Stimulated activated CD8-positive, alpha-beta memory T cell treated with anti-CD3 and anti-CD28 coated beads, Interleukin-4, amount 100 ng/mL, for 48 hours (primary cell): ENCODE measurements at regions not wholly inside any gene's neighbourhood (a gene's known extent, or its start where the extent isn't known, plus 50 kb on each side); places are given as distances from the start of the nearest gene placed in this dataset.

ENCODE experiments used
- DNase-seq: peaks from one replicate; pipeline ENCODE4 v3.0.0-alpha.2; 2020

DNA sequence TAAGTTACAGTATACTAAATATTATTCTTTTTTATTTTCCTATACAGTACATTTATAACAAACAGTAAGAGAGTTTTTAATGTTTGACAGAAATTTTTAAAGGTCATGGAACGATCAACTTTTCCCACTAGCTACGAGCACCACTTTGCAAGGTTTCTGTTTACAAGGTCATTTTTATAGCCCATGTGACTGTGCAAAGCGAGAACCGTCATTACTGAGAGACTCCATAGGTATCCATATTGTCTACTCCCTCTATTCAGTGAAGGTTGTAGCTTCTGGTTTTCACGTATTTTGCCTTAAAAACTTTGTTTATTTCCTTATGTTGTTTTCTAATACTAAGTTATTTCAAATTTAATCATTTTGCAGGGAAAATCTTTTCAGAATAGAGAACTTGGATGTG lies 186.3 kb upstream of the RGMB start:
- no peak for DNase-seq

DNA sequence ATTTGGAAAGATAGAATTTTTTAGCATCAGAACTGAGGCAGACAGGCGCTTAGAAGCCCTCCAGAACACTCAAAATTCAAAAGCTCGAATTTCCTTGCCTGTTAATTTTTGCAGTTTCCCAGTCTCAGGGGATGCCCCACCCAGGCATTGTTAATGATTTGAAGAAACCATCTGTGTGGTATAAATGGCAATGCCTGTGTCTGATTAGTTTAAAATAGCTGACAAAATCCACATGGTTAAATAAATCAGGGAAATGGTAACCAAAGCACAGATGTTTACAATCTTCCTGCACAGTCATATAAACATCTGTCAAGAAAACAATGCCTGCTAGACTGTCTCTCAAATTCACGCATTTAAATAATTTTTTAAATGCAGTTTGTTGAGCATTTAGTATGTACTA lies 185.2 kb upstream of the RGMB start:
- DNase-seq, result no peak

DNA sequence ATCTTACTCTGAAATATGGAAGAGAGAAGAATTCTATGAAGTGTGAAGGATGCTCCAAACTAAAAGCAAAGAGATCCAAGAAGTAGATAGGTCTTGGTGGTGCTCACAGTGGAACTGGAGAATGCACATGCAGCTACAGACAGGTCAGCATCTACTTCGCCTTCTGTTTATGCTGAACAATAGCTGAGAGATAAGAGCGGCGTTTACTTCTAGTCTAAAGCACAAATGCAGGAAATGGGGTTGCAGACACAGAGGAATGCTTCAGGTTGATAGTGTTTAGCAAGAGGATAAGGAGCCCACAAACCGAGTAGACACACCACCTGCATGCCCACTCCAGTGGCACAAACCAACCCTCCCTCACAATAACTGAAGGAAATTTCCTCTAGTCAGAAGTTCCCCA lies 180.0 kb upstream of the RGMB start:
- DNase-seq, result no peak

DNA sequence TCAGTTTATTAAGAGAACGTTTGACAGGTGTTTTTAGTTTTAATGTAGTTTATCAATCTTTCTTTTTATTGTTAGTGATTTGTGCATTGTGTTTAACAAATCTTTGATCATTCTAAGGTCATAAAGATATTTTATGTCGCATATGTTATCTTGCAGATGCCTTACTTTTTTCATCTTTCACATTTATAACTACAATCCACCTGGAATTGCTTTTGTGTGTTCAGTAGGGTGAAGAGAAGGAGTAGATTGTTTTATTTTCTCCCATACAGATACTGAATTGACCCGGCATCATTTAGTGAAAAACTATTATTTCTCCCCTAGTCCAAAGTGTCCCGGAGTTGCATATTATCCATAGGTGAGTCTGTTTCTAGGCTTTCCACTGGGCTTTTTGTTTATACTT lies 179.4 kb upstream of the RGMB start:
- DNase-seq, result no peak

DNA sequence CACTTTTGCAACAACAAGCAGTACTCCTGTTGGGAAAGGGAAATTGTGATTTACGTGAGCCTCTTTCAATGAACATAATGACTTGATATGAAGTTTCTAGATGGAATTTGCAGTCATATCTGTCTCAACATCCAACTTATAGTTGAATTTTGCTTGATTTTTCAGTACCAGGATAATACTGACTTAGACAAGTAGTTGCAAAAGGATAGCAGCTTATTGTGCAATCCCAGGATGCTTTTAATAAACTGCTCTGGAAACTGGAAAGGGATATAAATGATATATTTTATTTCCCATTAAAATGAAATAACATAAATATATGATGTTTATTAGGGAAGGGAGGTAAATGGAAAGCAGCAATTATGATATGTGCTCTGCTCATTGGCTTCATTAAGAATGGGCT lies 174.4 kb upstream of the RGMB start:
- no peak for DNase-seq

DNA sequence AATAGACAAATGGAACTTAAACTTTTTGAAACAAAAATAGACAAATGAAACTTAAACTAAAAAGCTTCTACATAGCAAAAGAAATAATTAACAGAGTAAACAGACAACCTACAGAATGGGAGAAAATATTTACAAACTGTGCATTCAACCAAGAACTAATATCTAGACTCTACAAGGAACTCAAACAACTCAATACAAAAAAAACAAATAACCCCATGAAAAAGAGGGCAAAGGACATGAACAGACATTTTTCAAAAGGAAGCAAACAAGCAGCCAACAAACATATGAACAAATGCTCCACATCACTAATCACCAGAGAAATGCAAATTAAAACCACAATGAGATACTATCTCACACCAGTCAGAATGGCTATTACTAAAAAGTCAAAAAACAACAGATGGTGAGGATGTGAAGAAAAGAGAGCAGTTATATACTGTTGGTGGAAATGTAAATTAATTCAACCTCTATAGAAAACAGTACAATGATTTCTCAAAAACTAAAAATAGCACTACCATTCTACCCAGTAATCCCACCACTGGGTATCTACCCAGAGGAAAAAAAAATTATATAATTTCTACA lies 170.8 kb upstream of the RGMB start:
- DNase-seq, result no peak

DNA sequence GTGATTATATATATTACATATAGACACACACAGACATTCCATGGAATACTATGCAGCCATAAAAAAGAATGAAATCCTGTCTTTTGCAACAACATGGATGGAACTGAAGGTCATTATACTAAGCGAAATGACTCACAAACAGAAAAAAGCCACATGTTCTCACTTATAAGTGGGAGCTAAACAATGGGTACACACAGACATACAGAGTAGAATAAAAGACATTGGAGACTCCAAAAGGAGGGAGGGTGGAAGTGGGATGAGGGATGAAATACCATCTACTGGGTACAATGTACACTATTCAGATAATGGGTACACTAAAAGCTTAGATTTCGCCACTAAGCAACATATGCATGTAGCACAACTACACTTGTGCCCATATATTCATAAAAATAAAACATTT lies 170.0 kb upstream of the RGMB start:
- no peak for DNase-seq

DNA sequence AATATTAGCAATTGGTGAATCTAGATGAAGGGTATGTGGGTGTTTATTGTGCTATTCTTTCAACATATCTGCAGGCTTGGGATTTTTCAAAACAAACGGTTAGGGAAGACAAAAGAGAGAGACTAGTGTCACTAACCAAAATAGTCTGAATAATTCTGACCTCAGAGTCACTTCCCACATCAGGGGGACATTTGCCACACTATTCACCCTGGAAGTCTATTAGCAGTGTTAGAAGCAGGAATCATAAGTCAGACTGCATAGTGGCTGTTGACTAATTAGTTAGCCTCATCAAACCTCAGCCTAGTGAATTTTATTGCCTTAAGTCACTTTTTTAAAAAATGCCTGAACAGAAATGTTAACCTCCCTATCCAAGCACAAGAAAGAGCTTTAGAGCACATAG lies 169.2 kb upstream of the RGMB start:
- DNase-seq, result no peak

DNA sequence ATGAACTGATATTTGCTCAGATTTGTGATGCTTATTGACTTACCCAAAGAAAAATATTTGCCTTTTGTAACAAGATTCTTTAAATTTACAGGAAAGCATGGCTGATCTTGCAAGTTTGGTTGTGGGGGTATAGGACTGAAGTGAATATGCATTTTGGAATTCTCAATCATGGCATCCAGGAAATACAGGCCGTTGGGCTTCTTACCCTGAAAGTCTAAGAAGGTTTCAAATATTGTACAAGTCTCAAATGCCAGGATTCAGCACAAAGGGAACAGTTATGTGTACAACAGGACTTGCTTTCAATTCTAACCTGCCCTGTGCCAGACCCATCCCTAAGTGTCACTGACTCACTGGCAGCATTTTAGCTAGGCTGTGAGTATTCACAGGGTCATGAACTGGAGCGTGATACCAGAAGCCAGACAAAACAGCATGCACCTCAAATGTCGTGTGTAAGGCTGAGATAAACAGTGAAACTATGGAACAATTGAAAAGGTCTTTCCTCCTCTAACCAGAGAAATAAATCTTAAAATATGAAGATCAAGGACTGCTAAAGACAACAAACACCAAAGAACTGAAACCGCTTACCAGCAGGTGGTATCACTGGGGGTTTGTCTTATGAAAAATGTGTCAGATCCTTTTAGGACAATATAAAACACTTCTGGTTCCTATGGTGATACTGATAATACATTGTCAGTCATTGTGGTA lies 168.6 kb upstream of the RGMB start:
- DNase-seq, result no peak

DNA sequence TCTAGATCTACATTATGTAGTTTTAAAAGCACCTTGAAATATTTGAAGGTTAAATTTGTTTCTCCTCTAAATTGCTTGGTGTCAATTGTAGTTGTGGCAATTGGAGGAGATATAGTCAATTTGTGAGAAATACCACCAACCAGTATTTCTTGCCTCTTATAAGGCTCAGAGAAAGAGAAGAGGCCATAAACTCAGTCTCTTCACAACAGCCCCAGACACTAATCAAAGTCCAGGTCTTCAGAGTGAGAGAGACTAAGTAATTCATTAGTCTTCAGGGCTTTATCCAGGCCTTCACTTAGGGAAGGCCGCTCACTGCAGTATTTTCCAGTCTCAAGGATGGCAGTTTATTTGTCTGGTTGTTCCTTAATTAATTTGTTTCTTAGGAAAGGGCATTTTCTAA lies 168.0 kb upstream of the RGMB start:
- no peak for DNase-seq

DNA sequence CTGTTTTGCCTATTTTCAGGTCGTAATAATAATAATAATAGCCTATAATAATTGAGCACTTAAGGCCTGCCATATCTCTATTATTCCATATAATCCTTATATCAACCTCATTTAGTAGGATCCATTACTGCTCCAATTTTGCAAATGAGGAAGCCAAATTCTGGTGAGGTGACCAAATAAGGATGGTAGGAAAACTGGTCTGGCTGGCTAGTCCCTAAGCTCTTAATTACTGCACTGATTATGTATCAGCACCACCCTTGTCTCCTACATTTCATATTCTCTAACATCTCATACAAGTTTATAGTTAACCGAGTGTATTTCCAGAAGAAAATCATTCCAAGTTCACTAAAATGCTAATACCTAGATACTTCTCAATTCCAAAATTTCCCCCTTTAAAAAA lies 166.5 kb upstream of the RGMB start:
- DNase-seq, result no peak

DNA sequence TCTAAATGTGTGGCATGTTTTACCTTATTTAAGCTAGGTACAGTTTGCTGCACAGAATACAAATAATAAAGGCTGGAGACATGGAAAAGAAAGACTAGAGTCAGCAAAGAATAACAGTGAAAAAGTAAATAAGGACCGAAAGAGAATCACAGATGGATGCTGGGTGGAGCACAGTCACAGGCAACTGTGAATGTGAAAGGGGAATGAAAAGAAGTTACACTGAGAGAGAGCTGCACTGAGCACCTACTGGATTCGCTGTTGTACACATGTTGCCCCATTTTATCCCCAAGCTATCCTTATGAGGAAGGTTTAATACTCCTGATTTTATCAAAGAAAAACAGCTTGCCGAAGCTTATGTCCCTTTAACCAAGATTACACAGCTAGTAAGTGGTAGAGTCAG lies 165.4 kb upstream of the RGMB start:
- no peak for DNase-seq

DNA sequence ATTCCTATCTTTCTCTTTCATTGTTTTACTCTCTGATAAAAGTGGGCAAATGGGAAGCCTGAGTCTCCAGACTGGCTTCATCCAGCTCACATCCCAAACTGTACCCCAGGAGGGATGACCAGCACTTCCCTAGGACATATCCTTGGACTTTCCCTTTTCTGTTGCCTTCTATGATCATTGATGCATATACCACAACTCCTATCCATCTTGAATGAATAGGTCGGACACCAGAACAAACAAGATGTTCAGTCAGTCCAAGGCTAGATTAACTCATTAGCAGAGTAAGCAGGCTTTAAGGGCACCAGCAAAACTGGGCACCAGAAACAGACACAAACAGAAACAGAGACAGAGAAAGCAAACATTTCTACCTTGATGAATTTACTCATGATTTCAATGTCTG lies 159.1 kb upstream of the RGMB start:
- DNase-seq, result no peak

DNA sequence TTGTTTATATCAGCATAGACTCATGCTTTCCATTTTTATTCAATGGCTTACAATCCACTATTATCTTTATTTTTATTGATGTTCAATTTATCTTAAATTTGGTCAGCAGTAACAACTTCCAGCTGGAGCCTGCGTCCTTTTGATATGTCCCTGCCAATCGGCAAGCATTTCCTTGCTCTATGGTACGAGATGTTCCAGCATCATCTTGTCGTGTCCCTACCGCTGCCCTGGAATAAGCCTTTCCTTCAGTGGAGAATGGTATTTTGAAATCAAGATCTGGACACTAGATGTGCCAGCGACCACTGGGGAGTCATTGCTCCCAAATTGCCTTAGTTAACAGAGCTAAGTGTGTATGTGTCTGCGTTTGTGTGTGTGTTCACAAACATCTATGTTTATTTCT lies 151.6 kb upstream of the RGMB start:
- DNase-seq, result no peak

DNA sequence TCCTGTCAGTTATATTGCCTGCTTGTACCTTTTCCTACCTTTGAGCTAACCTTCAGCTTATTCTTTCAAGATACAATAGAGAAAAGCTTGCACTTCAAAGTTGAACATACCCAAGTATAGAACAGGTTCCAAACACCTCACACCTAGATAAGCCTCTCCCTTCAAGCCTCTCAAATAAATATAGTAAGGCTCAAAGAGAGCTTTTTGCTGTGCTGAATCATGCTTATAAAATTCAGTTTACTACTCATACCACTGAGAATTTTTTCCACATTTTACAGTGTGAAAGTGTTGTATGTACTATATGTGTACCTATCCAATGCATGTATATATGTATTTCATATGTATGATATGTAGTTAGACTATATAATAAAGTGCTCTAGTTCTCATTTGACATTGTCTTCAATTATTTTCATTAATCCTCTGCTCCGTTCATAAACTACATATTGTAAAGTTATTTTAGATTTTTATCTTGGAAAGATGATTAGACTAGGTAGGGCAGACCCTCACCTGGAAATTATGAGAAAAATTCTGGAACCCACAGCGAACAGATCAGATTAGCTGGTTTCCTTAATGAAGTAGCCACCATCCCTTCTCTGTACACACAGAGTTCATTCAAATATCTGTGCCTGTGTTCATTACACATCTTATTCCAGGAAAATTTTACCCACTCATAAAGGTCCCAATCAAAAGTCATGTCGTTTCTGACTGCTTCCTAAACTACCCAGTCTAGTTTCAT lies 149.2 kb upstream of the RGMB start:
- no peak for DNase-seq

DNA sequence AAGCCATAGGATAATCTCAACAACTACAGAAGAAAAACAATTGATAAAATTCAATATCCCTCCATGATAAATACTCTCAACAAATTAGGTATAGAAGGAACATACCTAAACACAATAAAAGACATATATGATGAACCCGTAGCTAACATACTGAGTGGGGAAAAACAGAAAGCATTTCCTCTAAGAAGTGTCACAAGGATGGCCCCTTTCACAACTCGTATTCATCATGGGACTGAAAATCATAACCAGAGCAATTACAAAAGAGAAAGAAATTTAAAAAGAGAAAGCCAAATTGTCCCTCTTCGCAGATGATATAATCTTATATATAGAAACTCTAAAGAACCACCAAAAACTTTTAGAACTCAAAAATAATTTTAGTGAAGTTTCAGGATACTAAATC lies 146.3 kb upstream of the RGMB start:
- DNase-seq, result no peak

DNA sequence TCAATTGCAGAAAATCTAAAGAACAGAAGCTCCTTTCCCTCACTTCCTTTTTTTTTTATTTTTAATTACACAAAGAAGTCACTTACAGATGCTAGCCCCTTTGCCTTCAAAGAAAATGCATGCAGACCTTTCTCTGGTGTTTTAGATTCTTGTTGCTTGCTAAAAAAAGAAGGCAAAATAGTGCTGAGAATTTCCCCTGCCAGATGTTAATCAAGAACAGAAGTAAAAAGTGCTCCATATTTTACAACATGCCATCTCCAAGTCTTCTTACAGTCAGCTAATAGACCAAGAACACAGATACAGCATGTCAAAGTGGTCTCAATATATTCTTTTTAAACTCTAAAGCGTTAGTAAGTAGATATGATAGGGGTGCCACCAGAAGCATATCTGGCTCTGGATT lies 142.8 kb upstream of the RGMB start:
- DNase-seq, result no peak

DNA sequence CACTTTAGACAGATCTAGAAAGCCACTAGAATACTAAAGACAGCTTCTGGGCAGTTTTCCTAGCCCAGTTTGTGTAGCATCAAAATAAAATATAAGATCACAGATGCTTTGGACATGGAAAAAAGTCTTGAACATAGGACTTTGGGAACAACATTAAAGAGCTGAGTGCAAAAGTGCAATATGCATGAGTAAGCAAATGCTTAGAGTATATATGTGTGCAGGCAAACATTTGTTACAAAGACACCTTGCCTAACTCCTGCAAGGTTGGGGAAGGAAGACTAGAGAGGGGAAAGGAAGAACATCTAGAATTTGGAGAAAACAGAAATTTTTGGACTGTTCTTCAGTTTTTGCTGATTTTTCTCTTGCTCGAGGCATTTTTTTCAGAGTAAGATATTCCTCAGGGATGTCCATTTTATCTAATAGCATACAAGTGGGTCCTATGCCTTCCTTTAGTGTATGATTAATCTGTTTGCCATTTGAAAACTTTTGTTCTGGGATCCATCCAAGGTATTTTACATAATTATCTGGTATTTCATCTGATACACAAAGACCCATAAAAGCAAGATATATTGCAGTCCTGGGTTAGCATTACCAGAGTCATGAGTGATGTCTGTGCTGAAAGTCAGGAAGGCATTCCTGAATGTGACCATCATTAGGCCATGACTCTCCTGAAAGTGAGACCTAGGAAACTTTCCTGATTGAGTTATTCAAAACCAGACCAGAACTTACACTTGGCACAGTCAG lies 142.0 kb upstream of the RGMB start:
- DNase-seq, result no peak

DNA sequence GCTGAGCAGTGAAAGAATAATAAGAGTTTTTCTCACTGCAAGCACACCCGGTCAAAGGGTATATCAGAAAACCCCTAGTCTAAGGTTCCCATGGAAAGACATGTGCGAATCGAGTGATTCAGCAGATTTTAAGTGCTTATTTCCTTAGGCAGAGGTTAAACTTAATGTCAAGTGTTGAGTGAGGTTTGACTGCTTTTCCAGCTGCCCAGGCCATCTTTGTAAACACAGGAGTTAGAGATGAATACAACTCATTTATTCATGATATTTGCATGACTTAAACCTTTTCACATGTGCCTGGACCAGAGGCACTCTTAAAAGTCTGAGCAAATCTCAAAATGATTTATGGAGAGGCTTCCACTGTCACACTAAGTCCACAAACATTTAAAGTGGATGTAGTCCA lies 137.8 kb upstream of the RGMB start:
- no peak for DNase-seq

DNA sequence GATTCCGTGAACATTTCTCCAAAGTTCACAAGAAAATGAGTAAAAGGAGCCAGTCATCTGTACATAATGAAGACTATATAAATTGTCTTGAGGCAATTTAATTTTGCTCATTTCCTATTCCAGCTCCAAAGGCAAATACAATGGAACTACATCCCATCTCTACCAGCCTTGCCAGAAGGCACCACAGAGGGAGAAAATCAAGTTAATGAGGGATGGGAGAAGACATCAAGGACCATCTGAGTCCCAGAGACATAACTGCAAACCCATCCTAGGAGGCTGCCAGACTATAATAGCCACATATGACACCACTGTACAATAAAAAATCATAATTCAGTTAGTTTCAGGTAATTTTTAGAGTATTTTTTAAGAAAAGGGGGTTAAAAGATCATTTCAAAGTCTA lies 136.3 kb upstream of the RGMB start:
- no peak for DNase-seq

DNA sequence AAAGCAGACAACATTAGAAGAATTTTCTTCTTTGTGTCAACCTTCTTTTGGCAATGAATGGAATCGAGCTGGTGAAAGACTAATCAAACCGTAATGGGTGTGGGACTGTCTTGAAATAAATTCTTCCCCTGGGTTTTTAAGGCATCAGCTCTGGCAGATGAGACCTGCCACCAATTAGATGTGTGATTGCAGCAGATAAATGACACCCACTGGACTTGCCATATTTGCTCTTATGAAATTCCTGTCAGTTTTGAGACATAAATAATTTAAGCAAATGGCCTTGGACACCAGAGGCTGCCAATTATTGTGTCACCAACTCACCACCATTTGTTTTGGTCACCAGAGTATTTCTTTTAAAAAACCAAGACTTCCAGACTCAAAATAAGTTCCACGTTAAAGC lies 135.9 kb upstream of the RGMB start:
- no peak for DNase-seq

DNA sequence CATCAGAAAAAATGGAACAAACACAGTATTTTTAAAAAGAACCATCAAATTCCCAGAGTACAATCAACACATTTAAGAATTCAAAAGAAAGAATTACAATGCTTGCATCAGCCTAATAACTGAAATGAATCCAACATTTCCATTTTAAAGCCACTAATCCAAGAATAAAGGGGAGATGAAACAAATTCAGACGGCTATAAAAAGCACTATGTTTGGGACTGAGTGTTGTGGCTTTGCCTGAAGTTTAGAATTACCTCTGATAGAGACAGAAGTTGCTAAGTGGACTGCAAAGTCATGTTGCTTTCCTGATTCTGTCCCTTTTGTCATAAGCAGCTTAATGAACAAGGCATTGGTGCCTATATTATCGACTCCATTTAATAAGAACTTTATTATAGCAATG lies 135.4 kb upstream of the RGMB start:
- no peak for DNase-seq

DNA sequence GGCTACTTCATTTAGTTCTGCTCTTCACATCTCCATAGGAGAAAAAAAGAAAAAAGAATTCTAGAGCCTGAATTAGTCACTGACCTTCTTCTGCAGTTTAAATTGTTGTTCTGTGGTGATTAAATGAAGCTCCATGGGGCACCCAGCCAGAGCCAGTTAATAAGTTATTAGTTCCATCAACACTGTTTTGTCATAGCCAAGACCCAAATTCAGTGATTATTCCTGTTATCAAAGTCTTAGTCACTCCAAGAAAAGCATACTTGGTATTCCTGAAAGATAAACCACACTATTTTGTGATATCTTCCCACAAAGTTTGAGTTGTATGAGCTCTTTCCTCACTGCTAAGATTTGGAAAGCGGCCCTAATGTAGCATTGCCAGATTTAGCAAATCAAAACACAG lies 134.8 kb upstream of the RGMB start:
- no peak for DNase-seq

DNA sequence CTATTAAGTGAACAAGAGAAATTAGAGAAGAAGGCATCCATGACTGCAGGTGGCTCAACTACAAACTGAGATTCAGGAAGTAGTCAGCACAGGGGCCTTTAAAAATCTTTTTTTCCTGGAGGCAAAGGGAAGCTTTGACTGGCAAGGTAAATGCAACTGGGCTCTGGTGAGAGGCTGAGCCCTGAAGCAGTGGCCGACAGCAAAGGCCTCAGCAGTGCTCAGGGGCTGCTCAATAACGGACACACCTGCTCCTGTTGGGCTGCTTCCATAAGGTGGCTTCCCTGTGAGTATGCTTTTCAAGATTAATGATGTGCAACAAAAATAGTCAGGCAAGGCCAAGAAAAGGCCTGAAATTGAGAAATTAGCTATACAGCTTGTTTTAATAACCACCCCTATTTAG lies 134.2 kb upstream of the RGMB start:
- no peak for DNase-seq
